GM19468 (cell line): ENCODE measurements at regions not wholly inside any gene's neighbourhood (a gene's known extent, or its start where the extent isn't known, plus 50 kb on each side); places are given as distances from the start of the nearest gene placed in this dataset.

Experiments used
- ATAC-seq: cut with Tn5 transposase; IDR thresholded peaks from one replicate; pipeline ENCODE4 v1.9.1; 2021; ENCODE audit warnings: mild to moderate bottlenecking, moderate library complexity, moderate number of reproducible peaks; ENCODE audit not compliant: unreplicated experiment; ENCODE audit errors: extremely low read depth

- ATAC-seq: no peak
Observed at GRCh38 chr1:163013826-163014600, 55.1 kb upstream of the RGS4 start.

- ATAC-seq: no peak
Observed at GRCh38 chr1:163006051-163006834, 62.9 kb upstream of the RGS4 start.

GRCh38 chr1:162997499-162998285 is 71.5 kb upstream of the RGS4 start:
- no peak for ATAC-seq

- ATAC-seq: no peak
Observed at GRCh38 chr1:162996261-162996660, 72.9 kb upstream of the RGS4 start.

GRCh38 chr1:162994921-162995320 is 74.2 kb upstream of the RGS4 start:
- ATAC-seq: no peak

- ATAC-seq: no peak
Observed at GRCh38 chr1:162993846-162994245, 75.3 kb upstream of the RGS4 start.

GRCh38 chr1:162992945-162993344 is 76.2 kb upstream of the RGS4 start:
- ATAC-seq: no peak

GRCh38 chr1:162991444-162991843 is 77.7 kb upstream of the RGS4 start:
- no peak for ATAC-seq

- no peak for ATAC-seq
Observed at GRCh38 chr1:162990665-162991064, 78.5 kb upstream of the RGS4 start.

- no peak for ATAC-seq
Observed at GRCh38 chr1:162988869-162989268, 80.3 kb upstream of the RGS4 start.

GRCh38 chr1:162987866-162988265 is 81.3 kb upstream of the RGS4 start:
- no peak for ATAC-seq

GRCh38 chr1:162985816-162986435 is 83.2 kb upstream of the RGS4 start:
- ATAC-seq: no peak

GRCh38 chr1:162984699-162985098 is 84.5 kb upstream of the RGS4 start:
- no peak for ATAC-seq

GRCh38 chr1:162983671-162984425 is 85.3 kb upstream of the RGS4 start:
- ATAC-seq: no peak

- ATAC-seq: no peak
Observed at GRCh38 chr1:162982364-162982763, 86.8 kb upstream of the RGS4 start.

GRCh38 chr1:162977944-162978568 is 91.1 kb upstream of the RGS4 start:
- no peak for ATAC-seq

GRCh38 chr1:162976628-162977027 is 92.5 kb upstream of the RGS4 start:
- no peak for ATAC-seq

GRCh38 chr1:162974810-162975209 is 94.4 kb upstream of the RGS4 start:
- no peak for ATAC-seq

GRCh38 chr1:162973381-162973795 is 95.8 kb upstream of the RGS4 start:
- ATAC-seq: no peak
